ENCODE measurements at regions not wholly inside any gene's neighbourhood (a gene's known extent, or its start where the extent isn't known, plus 50 kb on each side); places are given as distances from the start of the nearest gene placed in this dataset.

DNA sequence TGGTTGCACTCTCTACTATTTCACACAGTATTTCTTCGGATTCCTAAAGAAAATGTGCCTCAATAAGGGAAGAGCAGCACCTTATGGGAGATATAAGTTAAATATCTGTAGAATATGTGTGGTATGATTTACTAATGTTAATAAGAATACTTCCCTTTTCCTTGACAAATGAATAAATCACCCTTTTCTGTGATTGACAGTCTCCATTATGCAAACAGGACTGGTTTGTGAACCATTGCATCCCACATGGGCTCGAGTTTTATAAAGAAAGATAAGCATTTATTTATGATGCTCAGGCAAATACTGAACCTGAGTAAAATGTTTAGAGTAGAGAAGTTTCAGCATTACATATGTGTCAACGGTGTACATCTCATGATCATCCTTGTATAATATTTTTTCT lies 587.7 kb upstream of the BRINP3 start:
- TF ChIP-seq CTCF (conservative IDR thresholded peaks at IDR 0.05; ENCODE audit: low read length) (no peak), EZH2phosphoT487 (IDR thresholded peaks at IDR 0.05; ENCODE audit: borderline replicate concordance, low read depth, low read length) (no peak)

All from OCI-LY7 (cell line).